ENCODE measurements at regions not wholly inside any gene's neighbourhood (a gene's known extent, or its start where the extent isn't known, plus 50 kb on each side); places are given as distances from the start of the nearest gene placed in this dataset.

DNA sequence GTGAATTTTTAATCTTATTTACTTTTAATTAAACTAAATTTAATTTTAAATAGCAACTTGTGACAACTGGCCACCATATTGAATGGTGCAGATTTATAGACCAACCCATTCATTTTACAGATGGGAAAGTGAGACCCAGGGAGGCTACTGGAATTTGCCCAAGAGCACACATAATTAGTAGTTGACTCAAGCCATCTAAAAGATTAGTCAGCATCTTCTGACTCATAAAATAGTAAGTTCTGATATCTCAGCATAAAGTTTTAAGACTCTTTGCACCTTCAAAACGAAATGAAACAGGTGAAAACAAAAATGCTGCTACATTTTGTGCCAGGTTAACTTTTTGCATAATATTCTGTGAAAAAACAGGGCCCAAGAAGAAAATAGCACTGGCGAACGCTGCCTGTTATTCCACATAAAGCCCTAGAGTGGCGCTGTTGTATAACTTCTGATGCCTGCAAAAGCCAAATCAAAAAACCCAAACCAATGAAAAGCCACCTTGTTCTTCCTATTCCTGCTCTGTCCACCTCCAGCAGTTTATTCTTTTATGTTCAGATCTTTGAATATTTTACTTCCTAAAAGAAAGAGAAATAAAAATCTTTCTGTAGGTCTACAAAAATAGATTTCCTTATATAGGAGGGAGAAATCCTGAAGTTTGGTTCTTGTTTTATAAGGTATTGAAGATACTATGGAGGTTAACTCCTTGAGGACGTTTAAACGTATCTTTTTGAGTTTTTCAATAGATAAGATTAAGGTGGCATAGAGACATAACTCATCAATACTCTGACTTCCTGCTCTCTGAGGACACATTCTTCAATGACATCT lies 62.8 kb downstream of the OTOL1 start:
- peak; percentile 84 for TF ChIP-seq CTCF (IDR thresholded peaks at IDR 0.05)
- no peak overlapping the region for H3K4me3 Mint-ChIP-seq
- no peaks in the 10 kb centered on the region for H3K4me1 Mint-ChIP-seq (ENCODE audit: low read depth)
- CTCF ChIA-PET: no interaction called here
- H3K9me3 Mint-ChIP-seq: no peaks in the 10 kb centered on the region
- ATAC-seq (no peak), DNase-seq (peak; percentile 9)
- POLR2A ChIA-PET: no interaction called here
- intact Hi-C loops (cut with micrococcal nuclease): no loop called here
- peaks cover 2% of the 10 kb centered on the region for H3K27me3 Mint-ChIP-seq
- no peak overlapping the region for H3K27ac Mint-ChIP-seq
- H3K36me3 Mint-ChIP-seq (ENCODE audit: low read depth): no peaks in the 10 kb centered on the region

DNA sequence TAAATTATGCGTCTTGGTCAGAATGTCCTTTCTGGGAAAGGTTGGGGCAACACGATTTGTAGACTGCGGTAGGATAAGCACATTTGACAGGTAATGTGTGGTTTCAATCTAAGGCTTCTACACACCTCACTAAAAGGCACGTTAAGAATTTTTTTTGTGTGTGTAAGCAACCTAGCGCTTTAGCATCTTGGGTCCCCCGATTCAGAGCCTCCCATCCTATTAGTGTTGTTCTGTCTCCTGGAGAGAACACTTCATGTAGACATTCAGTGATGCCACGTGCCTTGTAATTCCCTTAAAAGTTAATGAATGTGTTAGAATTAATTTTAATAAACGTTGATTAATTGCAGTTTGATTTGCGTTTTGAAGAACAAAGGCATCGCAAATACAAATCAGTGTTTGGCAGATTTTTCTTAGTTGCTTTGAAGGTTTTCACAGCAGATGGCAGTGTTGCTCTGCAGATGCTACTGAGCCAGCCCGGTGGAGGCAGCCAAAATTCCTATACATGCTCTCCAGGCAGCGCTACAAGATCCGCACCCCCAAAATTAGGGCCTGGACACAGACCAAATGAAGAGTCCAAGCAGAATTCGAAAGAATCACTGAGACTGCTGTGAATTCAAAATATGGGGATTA lies 63.5 kb downstream of the OTOL1 start:
- ChIA-PET POLR2A (no interaction called here), CTCF (no interaction called here)
- Mint-ChIP-seq H3K27ac (no peak overlapping the region), H3K9me3 (no peaks in the 10 kb centered on the region), H3K4me3 (no peak overlapping the region), H3K27me3 (peaks cover 2% of the 10 kb centered on the region), H3K4me1 (ENCODE audit: low read depth) (no peaks in the 10 kb centered on the region), H3K36me3 (ENCODE audit: low read depth) (no peaks in the 10 kb centered on the region)
- intact Hi-C loops (cut with micrococcal nuclease): no loop called here
- ATAC-seq (no peak), DNase-seq (peak; percentile 22)
- peak; percentile 0 for TF ChIP-seq CTCF (IDR thresholded peaks at IDR 0.05)

- CTCF ChIA-PET: no interaction called here
- Mint-ChIP-seq H3K27me3 (peaks cover 2% of the 10 kb centered on the region), H3K4me1 (ENCODE audit: low read depth) (no peaks in the 10 kb centered on the region), H3K36me3 (ENCODE audit: low read depth) (no peaks in the 10 kb centered on the region), H3K27ac (no peak overlapping the region), H3K4me3 (no peak overlapping the region), H3K9me3 (no peaks in the 10 kb centered on the region)
- no peak for TF ChIP-seq CTCF (IDR thresholded peaks at IDR 0.05)
- POLR2A ChIA-PET: no interaction called here
- ATAC-seq (no peak), DNase-seq (no peak)
- intact Hi-C loops (cut with micrococcal nuclease): no loop called here
These were observed 71.2 kb downstream of the OTOL1 start for GRCh38 chr3:161567577-161568361.

GRCh38 chr3:161568671-161569070 lies 72.1 kb downstream of the OTOL1 start:
- ATAC-seq: no peak
- Mint-ChIP-seq H3K4me3 (no peak overlapping the region), H3K36me3 (ENCODE audit: low read depth) (no peaks in the 10 kb centered on the region), H3K27me3 (peaks cover 2% of the 10 kb centered on the region), H3K4me1 (ENCODE audit: low read depth) (no peaks in the 10 kb centered on the region), H3K9me3 (no peaks in the 10 kb centered on the region), H3K27ac (no peak overlapping the region)
- no peak for DNase-seq
- CTCF ChIA-PET: no interaction called here
- POLR2A ChIA-PET: no interaction called here
- intact Hi-C loops (cut with micrococcal nuclease): no loop called here
- TF ChIP-seq CTCF (IDR thresholded peaks at IDR 0.05): no peak

- Mint-ChIP-seq H3K4me3 (no peak overlapping the region), H3K9me3 (no peaks in the 10 kb centered on the region), H3K27ac (no peak overlapping the region), H3K36me3 (ENCODE audit: low read depth) (no peaks in the 10 kb centered on the region), H3K27me3 (peaks cover 1% of the 10 kb centered on the region), H3K4me1 (ENCODE audit: low read depth) (no peaks in the 10 kb centered on the region)
- POLR2A ChIA-PET: no interaction called here
- ATAC-seq (no peak), DNase-seq (no peak)
- intact Hi-C loops (cut with micrococcal nuclease): no loop called here
- CTCF ChIA-PET: no interaction called here
- TF ChIP-seq CTCF (IDR thresholded peaks at IDR 0.05): no peak
These were observed 75.3 kb downstream of the OTOL1 start for GRCh38 chr3:161571951-161572350.
